Left cardiac atrium (tissue), 4 donors: ENCODE measurements at regions not wholly inside any gene's neighbourhood (a gene's known extent, or its start where the extent isn't known, plus 50 kb on each side); places are given as distances from the start of the nearest gene placed in this dataset.

ENCODE experiments used
- ATAC-seq, 2 donors: fragments of 200-7000 bp; cut with Tn5 transposase; one replicate each; pipeline ENCODE4 v1.9.1; 2020; ENCODE audit warnings: mild to moderate bottlenecking in 2 of 2, moderate library complexity in 2 of 2
- DNase-seq: peaks from one replicate; pipeline ENCODE4 v3.0.0-alpha.2; 2020
- intact Hi-C, 2 donors: fragments of 100-400 bp; cut with DNase I; formaldehyde crosslinking; loops; one replicate each; pipeline versions ENCODE4 v1.14.1 to v1.15.1; 2022 to 2023
- donor health status: DM: no; HTN: yes; CAD: no.
- donor health status: DM: no; HTN: yes; CAD: no; lungs with severe emphysema.
- donor health status: DM: yes; HTN: yes; CAD: no.
- donor health status: Dilated cardiomyopathy.

DNA sequence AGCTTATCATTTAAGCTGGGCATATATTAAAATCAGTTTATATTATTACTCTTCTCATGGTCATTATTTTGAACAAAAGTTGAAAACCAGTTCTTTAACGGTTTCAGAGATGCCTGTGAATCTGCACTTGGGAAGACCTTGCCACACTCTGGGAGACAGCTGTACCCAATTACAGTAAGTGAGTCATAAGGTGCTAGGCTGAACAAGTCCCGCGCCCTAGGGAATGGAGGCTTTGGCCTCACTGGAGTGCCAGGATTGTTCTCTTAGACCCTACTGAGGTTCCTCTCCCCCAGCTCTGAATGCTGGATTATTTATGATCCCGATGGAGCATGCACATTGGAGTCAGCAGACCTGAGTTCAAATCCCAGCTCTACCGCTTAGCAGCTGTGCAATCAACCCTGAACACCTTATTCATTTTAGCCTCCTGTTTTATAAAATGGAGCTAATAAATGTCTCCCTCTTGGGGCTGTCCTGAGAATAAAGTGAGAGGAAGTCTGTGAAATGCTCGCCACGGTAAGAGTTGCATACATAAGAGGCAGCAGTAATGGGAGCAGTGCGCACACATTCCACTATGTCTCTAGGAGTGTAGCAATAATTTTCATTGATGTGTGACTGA, 266.2 kb downstream of the FOXD2 start:
- ATAC-seq = no peak
- intact Hi-C loops = no loop called here
- DNase-seq = no peak

DNA sequence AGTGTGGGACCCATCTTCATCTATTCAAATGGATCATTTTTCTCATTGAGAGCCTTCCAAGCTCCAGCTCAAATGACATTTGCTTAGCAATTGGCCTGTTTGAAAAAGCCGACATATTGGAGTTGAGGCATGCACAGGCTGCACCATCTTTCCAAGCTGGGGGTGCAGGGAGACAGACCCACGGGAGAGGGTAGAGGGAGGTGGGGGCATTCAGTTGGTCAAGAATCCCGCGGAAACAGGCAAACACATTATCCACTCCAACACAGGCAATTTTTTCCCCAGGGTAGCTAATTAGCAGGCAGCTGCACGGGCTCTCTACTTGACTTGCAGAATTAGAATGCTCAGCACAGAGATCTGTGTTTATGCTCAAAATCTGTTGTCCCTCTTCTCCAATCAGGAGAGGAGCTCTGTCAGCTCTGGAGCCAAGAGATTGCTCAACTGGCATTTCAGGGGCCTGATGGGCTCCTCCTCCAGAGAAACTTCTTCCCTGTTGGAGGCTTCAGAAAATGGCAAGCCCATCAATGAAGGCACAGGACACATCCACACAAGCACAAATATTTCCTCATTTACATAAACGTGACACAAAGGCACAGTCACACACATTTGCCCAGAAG, 267.8 kb downstream of the FOXD2 start:
- ATAC-seq (no peak), DNase-seq (no peak)
- intact Hi-C loops = no loop called here

DNA sequence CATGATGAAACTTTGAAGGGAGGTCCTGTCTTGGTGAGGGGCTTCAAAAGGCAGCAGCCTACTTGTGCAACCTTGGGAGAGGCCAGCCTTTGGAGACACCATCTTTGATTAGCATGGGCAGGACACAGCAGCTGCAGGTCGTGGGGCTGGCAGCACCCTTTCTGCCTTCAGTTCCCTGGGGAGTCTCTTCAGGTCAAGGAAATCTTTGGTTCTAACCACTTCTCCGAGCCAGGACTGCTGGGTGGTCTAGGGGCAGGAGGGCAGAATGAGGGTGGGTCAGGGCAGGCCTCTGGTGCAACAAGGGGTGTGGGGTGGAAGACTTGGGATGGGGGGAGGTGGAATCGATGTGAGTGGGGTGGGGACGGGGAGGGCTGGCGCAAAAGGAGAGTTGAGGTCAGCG, 269.7 kb downstream of the FOXD2 start:
- no peak for DNase-seq
- intact Hi-C loops = no loop called here

DNA sequence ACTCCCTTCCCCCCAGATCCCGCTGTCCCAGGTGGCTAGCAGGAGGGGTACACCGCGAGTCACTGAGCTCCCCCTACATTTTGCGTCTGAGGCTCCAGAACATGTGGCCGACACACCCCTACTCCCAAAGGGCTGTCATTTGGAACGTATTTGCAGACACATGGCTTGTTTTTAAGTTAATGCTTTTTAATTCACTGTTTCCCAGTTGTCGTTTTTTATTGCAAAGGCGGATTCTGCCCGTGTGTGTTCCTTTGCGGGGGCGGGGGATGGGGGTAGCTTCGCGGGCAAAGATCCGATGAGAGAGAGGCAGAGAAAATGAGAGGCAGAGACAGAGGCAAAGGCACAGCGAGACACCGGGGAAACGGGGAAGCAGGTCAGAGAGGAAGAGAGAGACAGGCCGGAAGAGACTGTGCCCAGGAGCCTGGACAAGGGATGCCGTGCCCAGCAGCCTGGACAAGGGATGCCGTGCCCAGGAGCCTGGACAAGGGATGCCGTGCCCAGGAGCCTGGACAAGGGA, 270.2 kb downstream of the FOXD2 start:
- ATAC-seq = no peak
- intact Hi-C loops = no loop called here
- DNase-seq = no peak

More for the DNA sequence above, 269.7 kb downstream of the FOXD2 start:
- ATAC-seq = no peak

DNA sequence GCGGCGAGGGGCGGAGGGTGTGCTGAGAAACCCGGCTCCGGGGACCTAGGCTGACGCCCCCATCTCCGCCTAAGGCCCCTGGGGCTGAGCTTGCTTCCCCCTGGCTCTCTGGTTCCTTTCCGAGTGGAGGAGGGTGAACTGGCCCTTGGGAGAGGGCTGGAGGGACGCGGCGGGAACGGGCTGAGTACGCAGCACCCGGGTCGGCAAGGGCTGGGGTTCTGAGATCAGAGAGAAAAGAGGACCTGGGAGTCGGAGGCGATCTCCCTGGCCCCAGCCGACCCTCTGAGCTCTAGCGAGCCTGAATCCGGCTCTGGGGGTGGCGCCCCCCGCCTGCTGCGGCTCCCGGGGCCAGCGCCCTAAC, 270.8 kb downstream of the FOXD2 start:
- no peak for ATAC-seq

DNA sequence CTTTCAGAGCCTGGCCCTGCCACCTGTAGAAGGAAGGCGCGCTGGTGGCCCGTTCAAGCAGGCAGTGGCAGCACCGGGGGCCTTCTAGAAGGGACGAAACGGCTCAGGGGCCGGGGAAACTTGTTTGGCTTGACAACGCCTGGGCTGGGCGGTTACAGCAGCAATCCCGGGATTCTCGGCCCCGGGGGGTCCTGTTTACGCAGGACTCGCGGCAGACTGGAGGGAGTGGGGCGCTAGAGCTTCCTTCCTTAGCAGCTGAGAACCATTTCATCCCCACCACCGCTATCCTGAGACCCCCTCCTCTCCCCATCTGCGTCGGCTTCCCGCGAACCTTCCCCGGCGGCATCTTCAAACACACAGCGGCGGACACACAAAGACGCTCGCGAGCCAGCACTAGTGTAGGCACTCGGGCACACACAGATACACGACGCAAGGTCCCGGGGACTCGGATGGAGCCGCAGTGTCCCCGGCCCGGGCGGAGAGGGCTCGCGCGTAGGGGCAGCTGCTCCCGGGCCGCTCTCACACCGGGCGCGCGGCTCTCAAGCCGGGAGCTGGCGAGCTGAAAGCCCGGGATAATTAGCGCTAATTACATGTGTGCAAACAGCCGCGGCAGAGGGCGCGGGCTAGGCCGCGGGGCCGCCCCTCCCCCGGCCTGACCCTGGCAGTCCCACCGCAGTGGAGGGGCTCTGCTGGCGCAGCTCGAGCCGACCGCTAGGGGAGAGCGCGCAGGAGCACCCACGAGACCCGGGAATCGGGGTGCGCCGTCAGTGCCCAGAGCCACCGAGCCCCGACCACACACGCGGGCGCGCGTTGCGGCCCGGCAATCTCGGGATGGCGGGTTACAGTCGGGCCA, 271.4 kb downstream of the FOXD2 start:
- intact Hi-C loops = no loop called here
- DNase-seq (no peak), ATAC-seq (peak; percentile 55 to 57)

More for the DNA sequence above, 270.8 kb downstream of the FOXD2 start:
- DNase-seq = no peak
- intact Hi-C loops = no loop called here

DNA sequence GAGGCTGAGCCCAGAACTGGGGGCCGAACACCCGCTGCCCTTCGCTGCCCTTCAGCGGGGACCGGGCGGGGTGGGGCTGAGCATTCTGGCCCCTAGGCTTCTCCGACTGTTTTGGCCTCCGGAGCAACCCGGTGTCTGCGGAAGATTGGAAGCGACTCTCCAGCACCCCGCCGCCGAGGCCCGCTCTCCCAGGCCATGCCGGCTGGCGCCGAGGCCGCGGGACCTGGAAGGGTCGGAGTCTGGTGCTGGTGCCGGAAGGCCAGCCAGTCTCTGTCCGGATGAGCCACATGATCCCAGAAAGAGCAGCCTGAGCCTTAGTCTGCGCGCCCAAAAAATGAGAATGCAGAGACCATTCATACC, 272.0 kb downstream of the FOXD2 start:
- ATAC-seq (peak; percentile 51 to 64), DNase-seq (no peak)
- intact Hi-C loops = loop anchor here (2.0 to 10.0 kb wide), 6 partner anchors 183 to 525 kb away; partner anchors contain the start of genes FOXD2 (in 1 of the 2) and PDZK1IP1 (in 1 of the 2)

DNA sequence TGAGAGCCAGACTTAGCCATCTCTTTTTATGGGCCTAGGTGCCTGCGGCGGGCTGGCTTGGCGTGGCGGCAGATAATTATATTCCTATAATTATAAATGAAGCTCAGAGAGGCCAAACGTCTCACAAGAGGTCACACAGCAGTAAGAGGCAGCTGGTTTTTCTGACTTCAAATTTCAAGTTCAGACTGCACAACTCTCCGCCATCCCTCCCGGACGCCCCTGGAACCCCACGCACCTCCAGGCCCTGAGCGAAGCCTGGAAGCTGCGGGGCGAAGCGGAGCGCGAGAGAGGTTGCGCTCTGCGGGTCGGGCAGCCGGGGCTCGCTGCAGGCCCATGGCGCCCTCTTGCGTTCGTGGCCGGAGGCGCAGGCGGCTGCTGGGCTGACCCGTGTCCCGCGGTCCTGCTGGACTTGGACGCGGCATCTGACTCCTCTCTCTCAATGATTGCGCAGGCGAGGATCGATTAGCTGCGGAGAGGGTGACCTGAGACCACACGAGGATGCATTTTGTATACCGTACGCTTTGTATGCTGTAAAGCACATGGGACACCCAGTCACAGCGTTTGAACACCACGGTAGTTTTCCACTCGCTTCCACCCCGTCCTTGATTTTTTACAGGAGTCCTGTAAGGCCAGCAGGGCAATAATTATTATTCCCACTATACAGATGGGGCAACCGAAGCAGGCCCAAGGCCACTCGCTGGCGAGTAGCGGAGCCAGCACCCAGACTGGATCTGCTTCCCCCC, 272.7 kb downstream of the FOXD2 start:
- peak; percentile 80 for DNase-seq
- peak; percentile 88 to 92 for ATAC-seq
- intact Hi-C loops = loop anchor here (2.0 to 10.0 kb wide), 6 partner anchors 183 to 526 kb away; partner anchors contain the start of genes FOXD2 (in 1 of the 2) and PDZK1IP1 (in 1 of the 2)
